Astrocyte (in vitro differentiated cells and primary cell): ENCODE measurements at regions not wholly inside any gene's neighbourhood (a gene's known extent, or its start where the extent isn't known, plus 50 kb on each side); places are given as distances from the start of the nearest gene placed in this dataset.

Experiments used
- DNase-seq: peaks from one replicate; pipeline ENCODE4 v3.0.0-alpha.2; 2010; ENCODE audit warnings: low read depth
- FAIRE-seq: peaks from 2 replicates; lab custom pipeline; 2011; peaks lifted over from hg19 to GRCh38; lab: Jason Lieb, UNC
- H2AFZ ChIP-seq: 2 replicates; pipeline ENCODE4 v1.6.0; 2012; ENCODE audit warnings: low read depth, low read length, inconsistent platforms
- H3K27ac ChIP-seq: 2 replicates; pipeline ENCODE4 v1.5.1; 2011; ENCODE audit warnings: low read depth, low read length, inconsistent platforms
- H3K27me3 ChIP-seq: 2 replicates; pipeline ENCODE4 v1.6.0; 2011; ENCODE audit warnings: low read length, inconsistent platforms; ENCODE audit not compliant: insufficient read depth
- H3K36me3 ChIP-seq: 2 replicates; pipeline ENCODE4 v1.5.1; 2011; ENCODE audit warnings: low read length, inconsistent platforms; ENCODE audit not compliant: insufficient read depth
- H3K4me1 ChIP-seq: 2 replicates; pipeline ENCODE4 v1.5.1; 2011; ENCODE audit warnings: low read length, inconsistent platforms; ENCODE audit not compliant: insufficient read depth
- H3K4me2 ChIP-seq: 2 replicates; pipeline ENCODE4 v1.6.0; 2012; ENCODE audit warnings: low read length, inconsistent platforms
- H3K4me3 ChIP-seq: 2 replicates; pipeline ENCODE4 v1.5.1; 2011; ENCODE audit warnings: low read depth, mild to moderate bottlenecking, low read length, inconsistent platforms; ENCODE audit not compliant: insufficient read depth
- H3K79me2 ChIP-seq: 2 replicates; pipeline ENCODE4 v1.6.0; 2012; ENCODE audit warnings: mild to moderate bottlenecking, low read length, inconsistent platforms; ENCODE audit not compliant: insufficient read depth
- H3K9ac ChIP-seq: 2 replicates; pipeline ENCODE4 v1.6.0; 2012; ENCODE audit warnings: mild to moderate bottlenecking, low read length, inconsistent platforms
- H3K9me3 ChIP-seq: 2 replicates; pipeline ENCODE4 v1.5.1; 2012; ENCODE audit warnings: low read depth, mild to moderate bottlenecking, low read length, inconsistent platforms; ENCODE audit not compliant: insufficient read depth
- H4K20me1 ChIP-seq: 2 replicates; pipeline ENCODE4 v1.6.0; 2012; ENCODE audit warnings: low read length, inconsistent platforms; ENCODE audit not compliant: insufficient read depth
- H3K27ac Mint-ChIP-seq: one replicate; pipeline ENCODE4 v1.8.0; 2021; ENCODE audit warnings: mild to moderate bottlenecking, mixed read lengths; ENCODE audit not compliant: unreplicated experiment
- H3K27me3 Mint-ChIP-seq: one replicate; pipeline ENCODE4 v1.8.0; 2021; ENCODE audit warnings: low read depth, mixed read lengths; ENCODE audit not compliant: unreplicated experiment
- H3K36me3 Mint-ChIP-seq: one replicate; pipeline ENCODE4 v1.8.0; 2021; ENCODE audit warnings: low read depth, mixed read lengths; ENCODE audit not compliant: unreplicated experiment
- H3K4me1 Mint-ChIP-seq: one replicate; pipeline ENCODE4 v1.8.0; 2021; ENCODE audit warnings: low read depth, mixed read lengths; ENCODE audit not compliant: unreplicated experiment
- H3K4me3 Mint-ChIP-seq: one replicate; pipeline ENCODE4 v1.8.0; 2021; ENCODE audit warnings: mild to moderate bottlenecking, moderate library complexity, mixed read lengths; ENCODE audit not compliant: unreplicated experiment
- H3K9me3 Mint-ChIP-seq: one replicate; pipeline ENCODE4 v1.8.0; 2021; ENCODE audit warnings: mild to moderate bottlenecking, mixed read lengths; ENCODE audit not compliant: unreplicated experiment
- CTCF ChIP-seq: IDR thresholded peaks from 2 replicates; pipeline ENCODE4 v1.5.1; 2011; ENCODE audit warnings: low read depth, mild to moderate bottlenecking, inconsistent platforms, low read length, moderate library complexity; ENCODE audit not compliant: insufficient read depth
- EZH2 ChIP-seq: IDR thresholded peaks from 2 replicates; pipeline ENCODE4 v1.6.1; 2012; ENCODE audit warnings: mild to moderate bottlenecking, low read length, inconsistent platforms; ENCODE audit not compliant: insufficient read depth

GRCh38 chr4:18733961-18734360, 712.4 kb upstream of the LCORL start:
- DNase-seq (no peak), FAIRE-seq (no peak)
- H3K4me2 ChIP-seq, result no peak overlapping the region
- H3K9me3 ChIP-seq, result no peaks in the 10 kb centered on the region
- Mint-ChIP-seq H3K36me3 (no peaks in the 10 kb centered on the region), H3K27ac (no peak overlapping the region), H3K4me1 (no peaks in the 10 kb centered on the region), H3K9me3 (peaks cover 2% of the 10 kb centered on the region), H3K4me3 (no peak overlapping the region), H3K27me3 (no peaks in the 10 kb centered on the region)
- H2AFZ ChIP-seq, result no peak overlapping the region
- TF ChIP-seq CTCF, result no peak
- no peak for TF ChIP-seq EZH2
- no peak overlapping the region for H3K9ac ChIP-seq
- no peak overlapping the region for H3K4me3 ChIP-seq
- H3K27me3 ChIP-seq, result no peaks in the 10 kb centered on the region
- H3K36me3 ChIP-seq, result no peaks in the 10 kb centered on the region
- no peaks in the 10 kb centered on the region for H4K20me1 ChIP-seq
- H3K79me2 ChIP-seq, result no peaks in the 10 kb centered on the region
- H3K4me1 ChIP-seq, result no peaks in the 10 kb centered on the region
- H3K27ac ChIP-seq, result no peak overlapping the region

GRCh38 chr4:18722748-18723191, 701.2 kb upstream of the LCORL start:
- Histone ChIP-seq H3K79me2 (no peaks in the 10 kb centered on the region), H3K27ac (no peak overlapping the region), H4K20me1 (no peaks in the 10 kb centered on the region), H3K4me1 (no peaks in the 10 kb centered on the region), H2AFZ (no peak overlapping the region), H3K36me3 (no peaks in the 10 kb centered on the region), H3K27me3 (no peaks in the 10 kb centered on the region), H3K4me2 (no peak overlapping the region), H3K4me3 (no peak overlapping the region), H3K9me3 (no peaks in the 10 kb centered on the region), H3K9ac (no peak overlapping the region)
- DNase-seq, result no peak
- H3K27me3 Mint-ChIP-seq, result no peaks in the 10 kb centered on the region
- H3K4me3 Mint-ChIP-seq, result no peak overlapping the region
- no peak for FAIRE-seq
- H3K27ac Mint-ChIP-seq, result no peak overlapping the region
- no peaks in the 10 kb centered on the region for H3K36me3 Mint-ChIP-seq
- H3K4me1 Mint-ChIP-seq, result no peaks in the 10 kb centered on the region
- TF ChIP-seq EZH2 (no peak), CTCF (no peak)
- H3K9me3 Mint-ChIP-seq, result no peaks in the 10 kb centered on the region

GRCh38 chr4:18698119-18698883, 676.7 kb upstream of the LCORL start:
- Mint-ChIP-seq H3K36me3 (no peaks in the 10 kb centered on the region), H3K4me3 (no peak overlapping the region), H3K27me3 (peaks cover 7% of the 10 kb centered on the region), H3K9me3 (no peaks in the 10 kb centered on the region), H3K4me1 (no peaks in the 10 kb centered on the region), H3K27ac (peak overlapping the region; percentile 4)
- Histone ChIP-seq H3K27ac (no peak overlapping the region), H2AFZ (no peak overlapping the region), H3K4me3 (no peak overlapping the region), H4K20me1 (no peaks in the 10 kb centered on the region), H3K4me2 (no peak overlapping the region), H3K27me3 (no peaks in the 10 kb centered on the region), H3K79me2 (no peaks in the 10 kb centered on the region), H3K9ac (no peak overlapping the region), H3K4me1 (no peaks in the 10 kb centered on the region), H3K9me3 (no peaks in the 10 kb centered on the region), H3K36me3 (no peaks in the 10 kb centered on the region)
- FAIRE-seq, result no peak
- TF ChIP-seq EZH2, result no peak
- TF ChIP-seq CTCF, result no peak
- DNase-seq, result no peak
